NB4 (cell line): ENCODE measurements at regions not wholly inside any gene's neighbourhood (a gene's known extent, or its start where the extent isn't known, plus 50 kb on each side); places are given as distances from the start of the nearest gene placed in this dataset.
A peak's percentile ranks its signal among the peaks of the same experiment; 100 is the strongest.

Experiments
- DNase-seq: peaks from one replicate; pipeline ENCODE4 v3.0.0; 2010; ENCODE audit warnings: low read depth
- H3K4me3 ChIP-seq: one replicate; pipeline ENCODE4 v1.5.1; 2011; ENCODE audit warnings: mild to moderate bottlenecking, low read depth, low read length, moderate library complexity
- CTCF ChIP-seq: IDR thresholded peaks from one replicate; pipeline ENCODE4 v1.5.1; 2012; ENCODE audit warnings: low read depth, low read length
- MAX ChIP-seq: IDR thresholded peaks from 2 replicates; pipeline ENCODE4 v1.6.1; 2011; ENCODE audit warnings: low read depth, low read length
- MYC ChIP-seq: IDR thresholded peaks from 2 replicates; pipeline ENCODE4 v1.6.1; 2011; ENCODE audit warnings: low read depth, low read length
- POLR2A ChIP-seq: IDR thresholded peaks from 2 replicates; pipeline ENCODE4 v1.6.1; 2011; ENCODE audit warnings: mild to moderate bottlenecking; ENCODE audit not compliant: insufficient read length; ENCODE audit errors: extremely low read depth

- DNase-seq: peak; percentile 61
- H3K4me3 ChIP-seq: no peak overlapping the region
- no peak for TF ChIP-seq MYC
- peak; percentile 61 for TF ChIP-seq CTCF
Observed at GRCh38 chr14:25400607-25401206, 350.8 kb upstream of the STXBP6 start.

GRCh38 chr14:25396128-25396527 is 346.2 kb upstream of the STXBP6 start:
- H3K4me3 ChIP-seq: no peak overlapping the region
- no peak for TF ChIP-seq MYC
- TF ChIP-seq MAX: no peak
- TF ChIP-seq POLR2A: no peak
- no peak for TF ChIP-seq CTCF
- DNase-seq: no peak

GRCh38 chr14:25394791-25395391 is 344.9 kb upstream of the STXBP6 start:
- H3K4me3 ChIP-seq: no peak overlapping the region
- TF ChIP-seq MAX (no peak), MYC (no peak), POLR2A (no peak), CTCF (no peak)
- DNase-seq: no peak

- TF ChIP-seq MAX (no peak), POLR2A (no peak), CTCF (no peak), MYC (no peak)
- no peak for DNase-seq
- no peak overlapping the region for H3K4me3 ChIP-seq
Observed at GRCh38 chr14:25394356-25394755, 344.4 kb upstream of the STXBP6 start.

GRCh38 chr14:25389948-25390347 is 340.0 kb upstream of the STXBP6 start:
- TF ChIP-seq MAX: no peak
- TF ChIP-seq CTCF: no peak
- TF ChIP-seq POLR2A: no peak
- TF ChIP-seq MYC: no peak
- H3K4me3 ChIP-seq: no peak overlapping the region
- no peak for DNase-seq
